ENCODE measurements at regions not wholly inside any gene's neighbourhood (a gene's known extent, or its start where the extent isn't known, plus 50 kb on each side); places are given as distances from the start of the nearest gene placed in this dataset.

DNA sequence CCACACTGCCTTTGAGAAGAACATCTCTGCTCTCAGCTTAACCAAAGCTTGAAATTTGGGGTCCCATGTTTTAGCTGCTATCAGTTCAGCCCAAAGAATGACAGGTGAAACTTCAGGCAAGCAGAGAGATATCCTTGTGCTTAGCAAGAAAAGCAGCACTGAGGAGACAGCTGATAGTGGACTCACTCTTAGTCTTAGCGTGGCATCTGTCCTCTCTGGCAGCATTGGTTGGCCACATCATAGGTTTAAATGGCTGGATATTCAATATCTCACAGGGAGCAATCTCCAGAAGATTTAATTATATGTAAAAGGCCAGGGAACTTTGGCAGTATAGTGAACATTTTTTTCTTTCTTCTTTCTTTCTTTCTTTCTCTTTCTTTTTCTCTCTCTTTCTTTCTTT lies 131.1 kb upstream of the SGK1 start:
- no peaks in the 10 kb centered on the region for H3K79me2 ChIP-seq (ENCODE audit: control insufficient read depth, insufficient read depth, low read length)
- dilution Hi-C loops (cut with MboI; ENCODE audit: extremely low pct_ligation_motif_present, low sequenced_read_pairs) (loop anchor here (25.0 kb wide), 1 partner anchor 88 kb away; no protein-coding TSS in a partner anchor), intact Hi-C loops (cut with micrococcal nuclease) (no loop called here)
- FAIRE-seq: no peak
- DNase-seq (ENCODE audit: low read depth, low spot score): no peak
- no peak overlapping the region for H3K9ac ChIP-seq (replicated peaks; ENCODE audit: extremely low read depth, insufficient read depth, low read length)
- H3K27ac ChIP-seq (ENCODE audit: insufficient read depth, low read depth, low read length): no peak overlapping the region
- ChIA-PET POLR2A (no interaction called here), CTCF (no interaction called here)
- no peak overlapping the region for H3K4me2 ChIP-seq (ENCODE audit: insufficient read depth, low read length)
- no peak overlapping the region for H3K4me3 ChIP-seq (replicated peaks in 1 of 3; ENCODE audit: insufficient read depth in 1 of 3, low read depth in 1 of 3, low read length in 3 of 3)
- no peaks in the 10 kb centered on the region for H3K27me3 ChIP-seq (ENCODE audit: control insufficient read depth in 2 of 2, insufficient read depth in 2 of 2, low read length in 2 of 2)
- H3K36me3 ChIP-seq (ENCODE audit: control insufficient read depth in 2 of 2, extremely low read depth in 1 of 2, insufficient read depth in 2 of 2, low read length in 2 of 2): no peaks in the 10 kb centered on the region
- H3K4me1 ChIP-seq (ENCODE audit: control insufficient read depth, extremely low read depth, insufficient read depth, low read length): no peaks in the 10 kb centered on the region
- no peaks in the 10 kb centered on the region for H4K20me1 ChIP-seq (replicated peaks; ENCODE audit: control insufficient read depth, extremely low read depth, insufficient read depth, low read length)
- no peaks in the 10 kb centered on the region for H3K9me1 ChIP-seq (replicated peaks; ENCODE audit: control insufficient read depth, extremely low read depth, insufficient read depth, low read length)
- peak overlapping the region; percentile 4 for H2AFZ ChIP-seq (ENCODE audit: low read depth, low read length)
- TF ChIP-seq, protein P1, sequence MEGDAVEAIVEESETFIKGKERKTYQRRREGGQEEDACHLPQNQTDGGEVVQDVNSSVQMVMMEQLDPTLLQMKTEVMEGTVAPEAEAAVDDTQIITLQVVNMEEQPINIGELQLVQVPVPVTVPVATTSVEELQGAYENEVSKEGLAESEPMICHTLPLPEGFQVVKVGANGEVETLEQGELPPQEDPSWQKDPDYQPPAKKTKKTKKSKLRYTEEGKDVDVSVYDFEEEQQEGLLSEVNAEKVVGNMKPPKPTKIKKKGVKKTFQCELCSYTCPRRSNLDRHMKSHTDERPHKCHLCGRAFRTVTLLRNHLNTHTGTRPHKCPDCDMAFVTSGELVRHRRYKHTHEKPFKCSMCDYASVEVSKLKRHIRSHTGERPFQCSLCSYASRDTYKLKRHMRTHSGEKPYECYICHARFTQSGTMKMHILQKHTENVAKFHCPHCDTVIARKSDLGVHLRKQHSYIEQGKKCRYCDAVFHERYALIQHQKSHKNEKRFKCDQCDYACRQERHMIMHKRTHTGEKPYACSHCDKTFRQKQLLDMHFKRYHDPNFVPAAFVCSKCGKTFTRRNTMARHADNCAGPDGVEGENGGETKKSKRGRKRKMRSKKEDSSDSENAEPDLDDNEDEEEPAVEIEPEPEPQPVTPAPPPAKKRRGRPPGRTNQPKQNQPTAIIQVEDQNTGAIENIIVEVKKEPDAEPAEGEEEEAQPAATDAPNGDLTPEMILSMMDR (IDR thresholded peaks at IDR 0.05; ENCODE audit: extremely low read depth in 1 of 2, insufficient read depth in 1 of 2, low read depth in 1 of 2, low read length in 2 of 2): no peak
- no peak for TF ChIP-seq MYC (IDR thresholded peaks at IDR 0.05; ENCODE audit: low read depth, low read length)
- BruUV-seq (replicated peaks): no TSS peak
- H3K9me3 ChIP-seq (replicated peaks; ENCODE audit: control insufficient read depth, insufficient read depth, low read length): no peaks in the 10 kb centered on the region

DNA sequence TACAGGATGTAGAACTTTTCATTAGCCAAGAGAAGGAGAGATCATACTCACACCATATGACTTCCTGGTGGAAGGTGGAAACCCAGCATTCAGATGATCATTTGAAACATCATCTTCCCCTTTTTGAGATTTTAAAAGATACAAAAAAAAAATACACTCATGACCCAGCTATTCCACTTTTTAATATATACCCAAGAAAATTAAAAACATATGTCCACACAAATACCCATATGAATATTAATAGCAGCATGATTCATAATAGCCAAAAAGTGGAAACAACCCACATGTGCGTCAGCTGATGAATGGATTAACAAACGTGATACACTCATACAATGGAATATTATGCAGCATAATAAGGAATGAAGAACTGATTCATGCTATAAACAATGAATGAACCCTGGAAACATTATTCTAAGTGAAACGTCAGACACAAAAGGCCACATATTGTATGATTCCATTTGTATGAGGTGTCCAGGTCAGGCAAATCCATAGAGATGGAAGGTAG lies 130.0 kb upstream of the SGK1 start:
- peak; percentile 61 for FAIRE-seq
- Histone ChIP-seq H3K9me3 (replicated peaks; ENCODE audit: control insufficient read depth, insufficient read depth, low read length) (no peaks in the 10 kb centered on the region), H3K36me3 (ENCODE audit: control insufficient read depth in 2 of 2, extremely low read depth in 1 of 2, insufficient read depth in 2 of 2, low read length in 2 of 2) (no peaks in the 10 kb centered on the region), H3K27me3 (ENCODE audit: control insufficient read depth in 2 of 2, insufficient read depth in 2 of 2, low read length in 2 of 2) (no peaks in the 10 kb centered on the region), H3K9ac (replicated peaks; ENCODE audit: extremely low read depth, insufficient read depth, low read length) (no peak overlapping the region), H4K20me1 (replicated peaks; ENCODE audit: control insufficient read depth, extremely low read depth, insufficient read depth, low read length) (no peaks in the 10 kb centered on the region), H3K27ac (ENCODE audit: insufficient read depth, low read depth, low read length) (no peak overlapping the region), H3K4me1 (ENCODE audit: control insufficient read depth, extremely low read depth, insufficient read depth, low read length) (no peaks in the 10 kb centered on the region), H2AFZ (ENCODE audit: low read depth, low read length) (no peak overlapping the region), H3K9me1 (replicated peaks; ENCODE audit: control insufficient read depth, extremely low read depth, insufficient read depth, low read length) (no peaks in the 10 kb centered on the region), H3K4me3 (replicated peaks in 1 of 3; ENCODE audit: insufficient read depth in 1 of 3, low read depth in 1 of 3, low read length in 3 of 3) (no peak overlapping the region), H3K4me2 (ENCODE audit: insufficient read depth, low read length) (no peak overlapping the region), H3K79me2 (ENCODE audit: control insufficient read depth, insufficient read depth, low read length) (no peaks in the 10 kb centered on the region)
- intact Hi-C loops (cut with micrococcal nuclease): no loop called here
- dilution Hi-C loops (cut with MboI; ENCODE audit: extremely low pct_ligation_motif_present, low sequenced_read_pairs): loop anchor here (25.0 kb wide), 1 partner anchor 89 kb away; no protein-coding TSS in a partner anchor
- TF ChIP-seq FOS (IDR thresholded peaks at IDR 0.05; ENCODE audit: borderline replicate concordance, insufficient read depth, low read length): no peak
- TF ChIP-seq JUN (IDR thresholded peaks at IDR 0.05; ENCODE audit: borderline replicate concordance, insufficient read depth, insufficient read length, low read depth): peak; percentile 85
- ChIA-PET CTCF (interaction anchor here (1.2 kb wide), 1 partner anchor 11 kb away, joined by 3 read pairs; no protein-coding TSS in a partner anchor), POLR2A (no interaction called here)
- no TSS peak for BruUV-seq (replicated peaks)
- DNase-seq (ENCODE audit: low read depth, low spot score): peak; percentile 18

Measured in endothelial cell of umbilical vein (primary cell).